ENCODE measurements at regions not wholly inside any gene's neighbourhood (a gene's known extent, or its start where the extent isn't known, plus 50 kb on each side); places are given as distances from the start of the nearest gene placed in this dataset.

DNA sequence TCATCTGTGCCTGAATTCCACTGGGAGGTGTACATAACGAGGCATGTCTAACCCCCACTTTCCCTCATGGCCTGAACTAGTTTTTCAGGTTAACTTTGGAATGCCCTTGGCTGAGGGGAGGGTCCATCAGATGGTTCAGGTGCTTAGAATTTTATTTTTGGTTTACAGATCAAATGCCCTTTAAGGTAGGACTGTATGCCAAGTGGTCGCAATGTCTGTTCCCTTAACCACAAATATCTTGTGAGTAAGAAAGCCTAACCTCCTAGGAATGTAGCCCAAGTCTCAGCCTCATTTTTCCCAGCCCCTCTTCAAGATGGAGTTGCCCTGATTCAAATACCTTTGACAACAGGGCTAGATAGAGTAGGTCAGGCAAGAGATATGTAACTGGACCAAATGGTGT lies 78.4 kb downstream of the RNASET2 start:
- in situ Hi-C loops (cut with MboI): no loop called here

DNA sequence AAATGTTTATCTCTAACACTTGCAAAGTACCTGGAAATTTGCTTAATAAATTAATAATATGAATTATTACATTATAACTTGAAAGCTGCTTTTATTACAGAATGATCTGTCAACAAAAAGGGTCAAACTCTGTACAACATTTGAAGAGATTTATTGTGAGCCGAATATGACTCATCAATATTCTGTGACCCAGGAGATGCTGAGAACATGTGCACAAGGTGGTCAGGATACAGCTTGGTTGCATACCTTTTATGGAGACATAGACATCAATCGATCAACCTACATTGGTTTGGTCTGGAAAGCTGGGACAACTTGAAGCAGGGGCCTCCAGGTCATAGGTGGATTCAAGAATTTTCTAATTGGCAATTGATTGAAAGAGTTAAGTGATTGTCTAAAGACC lies 79.0 kb downstream of the RNASET2 start:
- H3K4me3 ChIP-seq: no peak overlapping the region
- TF ChIP-seq EZH2 (IDR thresholded peaks at IDR 0.05; ENCODE audit: insufficient read depth, poor library complexity, severe bottlenecking): no peak
- TF ChIP-seq EZH2phosphoT487 (IDR thresholded peaks at IDR 0.05; ENCODE audit: insufficient read depth, low read depth): no peak
- peaks cover 3% of the 10 kb centered on the region; the same call in 1 of the 2 replicates for H3K27me3 ChIP-seq (replicated peaks; ENCODE audit: insufficient read depth)
- no peak overlapping the region for H3K9ac ChIP-seq
- no peak overlapping the region for H3K4me2 ChIP-seq (ENCODE audit: unreplicated experiment)
- no peaks in the 10 kb centered on the region for H3K4me1 ChIP-seq (ENCODE audit: insufficient read depth)
- H3K36me3 ChIP-seq (ENCODE audit: low read depth): no peaks in the 10 kb centered on the region
- no peak overlapping the region for H3K27ac ChIP-seq
- in situ Hi-C loops (cut with MboI): no loop called here
- no peaks in the 10 kb centered on the region for H3K9me2 ChIP-seq (ENCODE audit: insufficient read depth)
- WGBS, 2 experiments (ENCODE audit: low coverage in 1 of 2, low lambda C conversion rate in 2 of 2, missing lambda C conversion rate in 2 of 2): 40 to 48% methylated on average over 2 of the region's 2 CpGs
- no peaks in the 10 kb centered on the region for H3K79me2 ChIP-seq (ENCODE audit: insufficient read depth)
- DNase-seq: no peak
- no peaks in the 10 kb centered on the region for H4K20me1 ChIP-seq (ENCODE audit: insufficient read depth)
- H3K9me3 ChIP-seq (ENCODE audit: low read depth): no peaks in the 10 kb centered on the region
- no peak overlapping the region for H2AFZ ChIP-seq
- H3F3A ChIP-seq (ENCODE audit: insufficient read depth): no peaks in the 10 kb centered on the region

More for the DNA sequence above, 78.4 kb downstream of the RNASET2 start:
- Histone ChIP-seq H3F3A (ENCODE audit: insufficient read depth) (no peaks in the 10 kb centered on the region), H3K79me2 (ENCODE audit: insufficient read depth) (no peaks in the 10 kb centered on the region), H3K4me3 (no peak overlapping the region), H3K4me2 (ENCODE audit: unreplicated experiment) (no peak overlapping the region), H4K20me1 (ENCODE audit: insufficient read depth) (no peaks in the 10 kb centered on the region), H3K27ac (no peak overlapping the region), H3K9me2 (ENCODE audit: insufficient read depth) (no peaks in the 10 kb centered on the region), H3K36me3 (ENCODE audit: low read depth) (no peaks in the 10 kb centered on the region), H3K9ac (no peak overlapping the region), H3K4me1 (ENCODE audit: insufficient read depth) (no peaks in the 10 kb centered on the region), H3K9me3 (ENCODE audit: low read depth) (no peaks in the 10 kb centered on the region), H2AFZ (no peak overlapping the region), H3K27me3 (replicated peaks; ENCODE audit: insufficient read depth) (peaks cover 3% of the 10 kb centered on the region; the same call in 1 of the 2 replicates)
- peak; percentile 5 for DNase-seq
- TF ChIP-seq EZH2phosphoT487 (IDR thresholded peaks at IDR 0.05; ENCODE audit: insufficient read depth, low read depth): no peak
- TF ChIP-seq EZH2 (IDR thresholded peaks at IDR 0.05; ENCODE audit: insufficient read depth, poor library complexity, severe bottlenecking): no peak
- 31 to 36% methylated on average over 2 of the region's 2 CpGs for WGBS, 2 experiments (ENCODE audit: low coverage in 1 of 2, low lambda C conversion rate in 2 of 2, missing lambda C conversion rate in 2 of 2)

DNA sequence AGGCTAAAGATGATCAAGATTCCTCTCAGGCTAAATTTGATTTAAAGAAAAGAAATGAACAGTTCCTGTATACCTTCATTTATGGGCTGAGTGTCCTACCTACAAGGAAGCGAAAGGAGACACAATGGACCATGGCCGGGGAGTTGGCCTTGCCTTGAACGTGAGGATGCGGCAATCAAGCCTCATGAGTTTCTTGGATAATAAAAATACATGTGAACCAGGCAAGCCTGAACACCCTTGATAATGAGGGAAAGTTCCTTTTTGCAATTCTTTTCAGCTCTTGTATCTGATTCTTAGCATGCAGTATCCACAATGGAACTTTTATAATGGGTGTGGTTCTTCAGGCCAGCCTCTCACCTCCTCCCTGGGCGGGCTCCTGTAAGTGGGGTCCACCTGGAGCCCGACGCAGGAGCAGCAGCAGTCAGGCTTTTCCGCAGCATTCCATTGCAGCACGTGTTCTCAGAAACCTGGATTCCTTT lies 83.8 kb downstream of the RNASET2 start:
- Histone ChIP-seq H3F3A (ENCODE audit: insufficient read depth) (no peaks in the 10 kb centered on the region), H3K9me2 (ENCODE audit: insufficient read depth) (no peaks in the 10 kb centered on the region), H3K27ac (no peak overlapping the region), H3K4me3 (no peak overlapping the region), H3K36me3 (ENCODE audit: low read depth) (no peaks in the 10 kb centered on the region), H3K9me3 (ENCODE audit: low read depth) (no peaks in the 10 kb centered on the region), H3K4me2 (ENCODE audit: unreplicated experiment) (no peak overlapping the region), H3K79me2 (ENCODE audit: insufficient read depth) (no peaks in the 10 kb centered on the region), H3K9ac (no peak overlapping the region), H3K4me1 (ENCODE audit: insufficient read depth) (no peaks in the 10 kb centered on the region), H3K27me3 (replicated peaks; ENCODE audit: insufficient read depth) (peaks cover 3% of the 10 kb centered on the region; the same call in 1 of the 2 replicates), H4K20me1 (ENCODE audit: insufficient read depth) (no peaks in the 10 kb centered on the region), H2AFZ (no peak overlapping the region)
- TF ChIP-seq EZH2 (IDR thresholded peaks at IDR 0.05; ENCODE audit: insufficient read depth, poor library complexity, severe bottlenecking) (no peak), EZH2phosphoT487 (IDR thresholded peaks at IDR 0.05; ENCODE audit: insufficient read depth, low read depth) (no peak)
- in situ Hi-C loops (cut with MboI): no loop called here
- DNase-seq: no peak
- WGBS, 2 experiments (ENCODE audit: low coverage in 1 of 2, low lambda C conversion rate in 2 of 2, missing lambda C conversion rate in 2 of 2): 29 to 33% methylated on average over 9 of the region's 9 CpGs

DNA sequence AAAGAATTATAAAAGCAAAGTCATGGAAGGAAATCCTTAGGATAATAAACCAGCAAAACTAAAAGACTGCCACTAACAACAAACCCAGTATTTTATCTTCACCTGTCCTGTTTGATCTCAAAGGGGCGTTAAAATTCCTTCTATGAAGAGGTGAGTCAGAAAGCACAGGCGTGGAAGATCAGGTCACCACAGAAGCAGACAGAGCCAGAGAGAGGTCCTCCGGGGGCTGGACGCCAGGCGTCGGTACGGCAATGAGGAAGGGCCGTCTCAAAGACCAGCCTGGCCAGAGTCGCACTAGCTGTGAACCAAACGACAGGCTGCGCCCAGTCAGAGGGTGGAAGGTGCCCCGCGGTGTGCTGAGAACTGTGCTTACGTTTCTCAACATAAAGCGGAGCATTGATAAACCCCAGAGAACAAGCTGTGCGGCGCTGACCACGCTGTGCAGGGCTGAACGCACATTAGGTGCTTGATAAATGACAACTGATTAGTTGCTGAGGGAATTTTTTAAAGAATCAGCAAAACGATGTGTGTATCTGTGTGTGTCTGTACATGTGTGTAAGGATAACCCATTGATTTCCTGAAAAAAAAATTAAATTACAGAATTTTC lies 85.6 kb downstream of the RNASET2 start:
- in situ Hi-C loops (cut with MboI): no loop called here
- Histone ChIP-seq H3K9me3 (ENCODE audit: low read depth) (no peaks in the 10 kb centered on the region), H2AFZ (no peak overlapping the region), H3F3A (ENCODE audit: insufficient read depth) (no peaks in the 10 kb centered on the region), H3K4me1 (ENCODE audit: insufficient read depth) (no peaks in the 10 kb centered on the region), H3K9me2 (ENCODE audit: insufficient read depth) (no peaks in the 10 kb centered on the region), H3K27me3 (replicated peaks; ENCODE audit: insufficient read depth) (peaks cover 3% of the 10 kb centered on the region; the same call in 1 of the 2 replicates), H3K36me3 (ENCODE audit: low read depth) (no peaks in the 10 kb centered on the region), H3K4me2 (ENCODE audit: unreplicated experiment) (no peak overlapping the region), H3K9ac (no peak overlapping the region), H3K4me3 (no peak overlapping the region), H4K20me1 (ENCODE audit: insufficient read depth) (no peaks in the 10 kb centered on the region), H3K79me2 (ENCODE audit: insufficient read depth) (no peaks in the 10 kb centered on the region), H3K27ac (no peak overlapping the region)
- TF ChIP-seq EZH2phosphoT487 (IDR thresholded peaks at IDR 0.05; ENCODE audit: insufficient read depth, low read depth): no peak
- no peak for TF ChIP-seq EZH2 (IDR thresholded peaks at IDR 0.05; ENCODE audit: insufficient read depth, poor library complexity, severe bottlenecking)
- 72% methylated on average over 20 of the region's 20 CpGs for WGBS, 2 experiments (ENCODE audit: low coverage in 1 of 2, low lambda C conversion rate in 2 of 2, missing lambda C conversion rate in 2 of 2)
- DNase-seq: no peak
